ENCODE measurements at regions not wholly inside any gene's neighbourhood (a gene's known extent, or its start where the extent isn't known, plus 50 kb on each side); places are given as distances from the start of the nearest gene placed in this dataset.

DNA sequence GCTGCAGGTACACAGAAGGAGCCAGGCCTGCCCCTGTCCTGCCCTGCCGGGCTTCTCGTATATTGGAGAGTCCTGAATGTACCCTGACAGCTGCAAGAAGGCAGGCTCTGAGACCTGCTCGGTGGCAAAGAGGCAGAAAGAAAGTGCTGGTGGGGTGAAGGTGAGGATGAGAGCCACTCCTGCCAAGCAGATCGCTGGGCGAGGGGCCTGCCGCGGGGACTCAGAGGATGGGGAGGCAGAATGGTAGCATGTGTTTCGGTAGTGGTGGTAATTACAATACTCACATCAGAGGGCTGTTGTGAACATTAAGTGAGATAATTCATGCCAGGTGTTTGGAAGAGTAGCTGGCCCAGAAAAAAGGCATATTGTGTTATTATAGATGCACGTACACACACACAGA, 56.6 kb upstream of the SLC22A23 start:
- H3K4me2 ChIP-seq, result no peak overlapping the region
- H3K79me2 ChIP-seq (ENCODE audit: insufficient read depth), result no peaks in the 10 kb centered on the region
- 51% methylated on average over 7 of the region's 9 CpGs for WGBS (ENCODE audit: low lambda C conversion rate)
- H2AFZ ChIP-seq (ENCODE audit: low read depth), result no peak overlapping the region
- no peaks in the 10 kb centered on the region for H3K4me1 ChIP-seq (ENCODE audit: control insufficient read depth in 1 of 2, insufficient read depth in 2 of 2, low read depth in 1 of 2, low read length in 1 of 2)
- no peak overlapping the region for H3K9ac ChIP-seq
- H4K20me1 ChIP-seq (ENCODE audit: insufficient read depth), result no peaks in the 10 kb centered on the region
- H3K9me2 ChIP-seq, result no peaks in the 10 kb centered on the region
- H3K27ac ChIP-seq (ENCODE audit: low read depth in 2 of 2, low read length in 1 of 2), result no peak overlapping the region
- ChIA-PET CTCF (no interaction called here), POLR2A (interaction anchor here (0.5 kb wide), 1 partner anchor 227 kb away, joined by 3 read pairs; no protein-coding TSS in a partner anchor)
- no peak for DNase-seq
- H3K9me3 ChIP-seq, result no peaks in the 10 kb centered on the region
- no peak for TF ChIP-seq RXRA (IDR thresholded peaks at IDR 0.05; ENCODE audit: borderline replicate concordance, low read depth)
- no peak for TF ChIP-seq TCF12 (IDR thresholded peaks at IDR 0.05)
- TF ChIP-seq EZH2phosphoT487 (IDR thresholded peaks at IDR 0.05; ENCODE audit: borderline replicate concordance, low read depth), result no peak
- no peak for TF ChIP-seq NFIC (IDR thresholded peaks at IDR 0.05; ENCODE audit: borderline replicate concordance)
- H3F3A ChIP-seq (replicated peaks; ENCODE audit: insufficient read depth), result no peaks in the 10 kb centered on the region
- peaks cover 35% of the 10 kb centered on the region; the same call in 1 of the 2 replicates for H3K27me3 ChIP-seq (ENCODE audit: insufficient read depth)
- no peak overlapping the region for H3K4me3 ChIP-seq (ENCODE audit: low read depth in 2 of 2, low read length in 1 of 2)
- H3K36me3 ChIP-seq (replicated peaks in 1 of 2; ENCODE audit: control insufficient read depth in 1 of 2, insufficient read depth in 2 of 2, low read length in 1 of 2), result no peaks in the 10 kb centered on the region

DNA sequence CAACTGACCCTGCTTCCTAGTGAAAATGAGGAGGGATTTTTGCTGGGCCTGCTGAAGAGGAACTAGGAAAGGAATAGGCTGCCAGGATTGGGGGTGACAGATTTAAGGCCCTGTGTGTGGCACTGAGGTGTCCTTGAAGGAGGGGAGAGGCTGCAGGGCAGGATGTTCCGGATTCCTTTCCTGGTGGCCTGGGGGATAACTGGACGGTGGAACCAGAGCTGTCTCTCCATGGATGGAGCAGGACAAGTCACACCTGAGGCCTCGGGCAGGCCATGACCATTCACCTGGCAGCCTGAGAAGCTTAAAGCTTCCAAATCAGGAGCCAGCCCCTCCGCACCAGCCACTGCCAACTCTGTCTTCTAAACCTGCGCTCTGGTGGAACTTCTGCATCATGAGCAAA, 56.0 kb upstream of the SLC22A23 start:
- H3K27me3 ChIP-seq (ENCODE audit: insufficient read depth), result peaks cover 35% of the 10 kb centered on the region; the same call in 1 of the 2 replicates
- no peak overlapping the region for H3K4me2 ChIP-seq
- no peak overlapping the region for H3K9ac ChIP-seq
- no peaks in the 10 kb centered on the region for H3F3A ChIP-seq (replicated peaks; ENCODE audit: insufficient read depth)
- no peak overlapping the region for H3K27ac ChIP-seq (ENCODE audit: low read depth in 2 of 2, low read length in 1 of 2)
- H3K9me3 ChIP-seq, result no peaks in the 10 kb centered on the region
- ChIA-PET POLR2A (no interaction called here), CTCF (interaction anchor here (0.6 kb wide), 1 partner anchor 353 kb away, joined by 3 read pairs; no protein-coding TSS in a partner anchor)
- no peaks in the 10 kb centered on the region for H4K20me1 ChIP-seq (ENCODE audit: insufficient read depth)
- H3K9me2 ChIP-seq, result no peaks in the 10 kb centered on the region
- 48% methylated on average over 3 of the region's 5 CpGs for WGBS (ENCODE audit: low lambda C conversion rate)
- H3K79me2 ChIP-seq (ENCODE audit: insufficient read depth), result no peaks in the 10 kb centered on the region
- no peak overlapping the region for H3K4me3 ChIP-seq (ENCODE audit: low read depth in 2 of 2, low read length in 1 of 2)
- H3K4me1 ChIP-seq (ENCODE audit: control insufficient read depth in 1 of 2, insufficient read depth in 2 of 2, low read depth in 1 of 2, low read length in 1 of 2), result no peaks in the 10 kb centered on the region
- DNase-seq, result no peak
- no peaks in the 10 kb centered on the region for H3K36me3 ChIP-seq (replicated peaks in 1 of 2; ENCODE audit: control insufficient read depth in 1 of 2, insufficient read depth in 2 of 2, low read length in 1 of 2)
- H2AFZ ChIP-seq (ENCODE audit: low read depth), result no peak overlapping the region
- no peak for TF ChIP-seq RAD21 (IDR thresholded peaks at IDR 0.05; ENCODE audit: low read length)
- no peak for TF ChIP-seq ELF1 (IDR thresholded peaks at IDR 0.05)
- no peak for TF ChIP-seq FOXM1 (IDR thresholded peaks at IDR 0.05; ENCODE audit: low read depth)
- TF ChIP-seq, protein P1, sequence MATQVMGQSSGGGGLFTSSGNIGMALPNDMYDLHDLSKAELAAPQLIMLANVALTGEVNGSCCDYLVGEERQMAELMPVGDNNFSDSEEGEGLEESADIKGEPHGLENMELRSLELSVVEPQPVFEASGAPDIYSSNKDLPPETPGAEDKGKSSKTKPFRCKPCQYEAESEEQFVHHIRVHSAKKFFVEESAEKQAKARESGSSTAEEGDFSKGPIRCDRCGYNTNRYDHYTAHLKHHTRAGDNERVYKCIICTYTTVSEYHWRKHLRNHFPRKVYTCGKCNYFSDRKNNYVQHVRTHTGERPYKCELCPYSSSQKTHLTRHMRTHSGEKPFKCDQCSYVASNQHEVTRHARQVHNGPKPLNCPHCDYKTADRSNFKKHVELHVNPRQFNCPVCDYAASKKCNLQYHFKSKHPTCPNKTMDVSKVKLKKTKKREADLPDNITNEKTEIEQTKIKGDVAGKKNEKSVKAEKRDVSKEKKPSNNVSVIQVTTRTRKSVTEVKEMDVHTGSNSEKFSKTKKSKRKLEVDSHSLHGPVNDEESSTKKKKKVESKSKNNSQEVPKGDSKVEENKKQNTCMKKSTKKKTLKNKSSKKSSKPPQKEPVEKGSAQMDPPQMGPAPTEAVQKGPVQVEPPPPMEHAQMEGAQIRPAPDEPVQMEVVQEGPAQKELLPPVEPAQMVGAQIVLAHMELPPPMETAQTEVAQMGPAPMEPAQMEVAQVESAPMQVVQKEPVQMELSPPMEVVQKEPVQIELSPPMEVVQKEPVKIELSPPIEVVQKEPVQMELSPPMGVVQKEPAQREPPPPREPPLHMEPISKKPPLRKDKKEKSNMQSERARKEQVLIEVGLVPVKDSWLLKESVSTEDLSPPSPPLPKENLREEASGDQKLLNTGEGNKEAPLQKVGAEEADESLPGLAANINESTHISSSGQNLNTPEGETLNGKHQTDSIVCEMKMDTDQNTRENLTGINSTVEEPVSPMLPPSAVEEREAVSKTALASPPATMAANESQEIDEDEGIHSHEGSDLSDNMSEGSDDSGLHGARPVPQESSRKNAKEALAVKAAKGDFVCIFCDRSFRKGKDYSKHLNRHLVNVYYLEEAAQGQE (IDR thresholded peaks at IDR 0.05; ENCODE audit: low read depth, low read length), result no peak
- TF ChIP-seq, protein P2, sequence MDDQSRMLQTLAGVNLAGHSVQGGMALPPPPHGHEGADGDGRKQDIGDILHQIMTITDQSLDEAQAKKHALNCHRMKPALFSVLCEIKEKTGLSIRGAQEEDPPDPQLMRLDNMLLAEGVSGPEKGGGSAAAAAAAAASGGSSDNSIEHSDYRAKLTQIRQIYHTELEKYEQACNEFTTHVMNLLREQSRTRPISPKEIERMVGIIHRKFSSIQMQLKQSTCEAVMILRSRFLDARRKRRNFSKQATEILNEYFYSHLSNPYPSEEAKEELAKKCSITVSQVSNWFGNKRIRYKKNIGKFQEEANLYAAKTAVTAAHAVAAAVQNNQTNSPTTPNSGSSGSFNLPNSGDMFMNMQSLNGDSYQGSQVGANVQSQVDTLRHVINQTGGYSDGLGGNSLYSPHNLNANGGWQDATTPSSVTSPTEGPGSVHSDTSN (IDR thresholded peaks at IDR 0.05), result no peak
- TF ChIP-seq, protein P3, sequence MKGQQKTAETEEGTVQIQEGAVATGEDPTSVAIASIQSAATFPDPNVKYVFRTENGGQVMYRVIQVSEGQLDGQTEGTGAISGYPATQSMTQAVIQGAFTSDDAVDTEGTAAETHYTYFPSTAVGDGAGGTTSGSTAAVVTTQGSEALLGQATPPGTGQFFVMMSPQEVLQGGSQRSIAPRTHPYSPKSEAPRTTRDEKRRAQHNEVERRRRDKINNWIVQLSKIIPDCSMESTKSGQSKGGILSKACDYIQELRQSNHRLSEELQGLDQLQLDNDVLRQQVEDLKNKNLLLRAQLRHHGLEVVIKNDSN (IDR thresholded peaks at IDR 0.05; ENCODE audit: borderline replicate concordance, low read depth), result no peak
- no peak for TF ChIP-seq FOSL2 (IDR thresholded peaks at IDR 0.05; ENCODE audit: borderline replicate concordance, low read depth)
- no peak for TF ChIP-seq POLR2AphosphoS5 (IDR thresholded peaks at IDR 0.05; ENCODE audit: low read depth, low read length)
- no peak for TF ChIP-seq RXRA (IDR thresholded peaks at IDR 0.05; ENCODE audit: borderline replicate concordance, low read depth)
- TF ChIP-seq TCF12 (IDR thresholded peaks at IDR 0.05), result no peak
- TF ChIP-seq MEF2A (IDR thresholded peaks at IDR 0.05; ENCODE audit: borderline replicate concordance, low read depth), result no peak
- TF ChIP-seq YY1 (IDR thresholded peaks at IDR 0.05; ENCODE audit: low read depth), result no peak
- TF ChIP-seq, protein P4, sequence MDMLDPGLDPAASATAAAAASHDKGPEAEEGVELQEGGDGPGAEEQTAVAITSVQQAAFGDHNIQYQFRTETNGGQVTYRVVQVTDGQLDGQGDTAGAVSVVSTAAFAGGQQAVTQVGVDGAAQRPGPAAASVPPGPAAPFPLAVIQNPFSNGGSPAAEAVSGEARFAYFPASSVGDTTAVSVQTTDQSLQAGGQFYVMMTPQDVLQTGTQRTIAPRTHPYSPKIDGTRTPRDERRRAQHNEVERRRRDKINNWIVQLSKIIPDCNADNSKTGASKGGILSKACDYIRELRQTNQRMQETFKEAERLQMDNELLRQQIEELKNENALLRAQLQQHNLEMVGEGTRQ (IDR thresholded peaks at IDR 0.05; ENCODE audit: borderline replicate concordance, low read depth, low read length), result no peak
- no peak for TF ChIP-seq EZH2phosphoT487 (IDR thresholded peaks at IDR 0.05; ENCODE audit: borderline replicate concordance, low read depth)
- TF ChIP-seq EP300 (IDR thresholded peaks at IDR 0.05; ENCODE audit: borderline replicate concordance in 1 of 2, low read depth in 1 of 2, low read length in 1 of 2), result no peak
- TF ChIP-seq TAF1 (IDR thresholded peaks at IDR 0.05; ENCODE audit: borderline replicate concordance, low read depth, low read length), result no peak
- TF ChIP-seq, protein P5, sequence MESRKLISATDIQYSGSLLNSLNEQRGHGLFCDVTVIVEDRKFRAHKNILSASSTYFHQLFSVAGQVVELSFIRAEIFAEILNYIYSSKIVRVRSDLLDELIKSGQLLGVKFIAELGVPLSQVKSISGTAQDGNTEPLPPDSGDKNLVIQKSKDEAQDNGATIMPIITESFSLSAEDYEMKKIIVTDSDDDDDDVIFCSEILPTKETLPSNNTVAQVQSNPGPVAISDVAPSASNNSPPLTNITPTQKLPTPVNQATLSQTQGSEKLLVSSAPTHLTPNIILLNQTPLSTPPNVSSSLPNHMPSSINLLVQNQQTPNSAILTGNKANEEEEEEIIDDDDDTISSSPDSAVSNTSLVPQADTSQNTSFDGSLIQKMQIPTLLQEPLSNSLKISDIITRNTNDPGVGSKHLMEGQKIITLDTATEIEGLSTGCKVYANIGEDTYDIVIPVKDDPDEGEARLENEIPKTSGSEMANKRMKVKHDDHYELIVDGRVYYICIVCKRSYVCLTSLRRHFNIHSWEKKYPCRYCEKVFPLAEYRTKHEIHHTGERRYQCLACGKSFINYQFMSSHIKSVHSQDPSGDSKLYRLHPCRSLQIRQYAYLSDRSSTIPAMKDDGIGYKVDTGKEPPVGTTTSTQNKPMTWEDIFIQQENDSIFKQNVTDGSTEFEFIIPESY (IDR thresholded peaks at IDR 0.05; ENCODE audit: borderline replicate concordance, low read depth), result no peak

All from SK-N-SH (cell line).